GM23338 (cell line): ENCODE measurements at regions not wholly inside any gene's neighbourhood (a gene's known extent, or its start where the extent isn't known, plus 50 kb on each side); places are given as distances from the start of the nearest gene placed in this dataset.
A peak's percentile ranks its signal among the peaks of the same experiment; 100 is the strongest.

Experiments
- ATAC-seq: fragments of 200-7000 bp; cut with Tn5 transposase; 3 replicates; pipeline ENCODE4 v1.9.1; 2020
- DNase-seq: peaks from one replicate; pipeline ENCODE4 v3.0.0-alpha.2; 2015; ENCODE audit warnings: low spot score
- H2AFZ ChIP-seq: fragments of 200-600 bp; sonication (generic); 2 replicates; pipeline ENCODE4 v1.8.0; 2016; ENCODE audit warnings: antibody characterized with exemption, mild to moderate bottlenecking, moderate library complexity
- H3F3A ChIP-seq: fragments of 200-600 bp; sonication (generic); replicated peaks from 2 replicates; pipeline ENCODE4 v1.8.0; 2017; ENCODE audit warnings: antibody characterized with exemption, mixed run types, low read depth
- H3K27ac ChIP-seq: fragments of 200-600 bp; sonication (generic); 2 replicates; pipeline ENCODE4 v1.6.1; 2016; ENCODE audit warnings: low read depth
- H3K27me3 ChIP-seq: fragments of 200-600 bp; sonication (generic); 2 replicates; pipeline ENCODE4 v1.8.0; 2016; ENCODE audit warnings: mild to moderate bottlenecking, mixed run types, moderate library complexity; ENCODE audit not compliant: insufficient read depth
- H3K36me3 ChIP-seq: fragments of 200-600 bp; sonication (generic); 2 replicates; pipeline ENCODE4 v1.8.0; 2016; ENCODE audit warnings: mild to moderate bottlenecking; ENCODE audit not compliant: insufficient read depth
- H3K4me1 ChIP-seq: fragments of 200-600 bp; sonication (generic); 2 replicates; pipeline ENCODE4 v1.8.0; 2016; ENCODE audit warnings: mild to moderate bottlenecking, moderate library complexity; ENCODE audit not compliant: insufficient read depth
- H3K4me2 ChIP-seq: fragments of 200-600 bp; sonication (generic); 2 replicates; pipeline ENCODE4 v1.7.1; 2017; ENCODE audit warnings: mixed run types
- H3K4me3 ChIP-seq: fragments of 200-600 bp; sonication (generic); 2 replicates; pipeline ENCODE4 v1.6.1; 2016; ENCODE audit warnings: mixed run types
- H3K79me2 ChIP-seq: fragments of 200-600 bp; sonication (generic); replicated peaks from 2 replicates; pipeline ENCODE4 v1.8.0; 2017; ENCODE audit warnings: mild to moderate bottlenecking; ENCODE audit not compliant: insufficient read depth
- H3K9me2 ChIP-seq: fragments of 200-600 bp; sonication (generic); 2 replicates; pipeline ENCODE4 v1.8.0; 2017; ENCODE audit not compliant: insufficient read depth
- H4K20me1 ChIP-seq: fragments of 200-600 bp; sonication (generic); replicated peaks from 2 replicates; pipeline ENCODE4 v1.8.0; 2017; ENCODE audit warnings: mild to moderate bottlenecking; ENCODE audit not compliant: insufficient read depth
- H3K27ac Mint-ChIP-seq: 2 replicates; pipeline ENCODE4 v1.8.0; 2020; ENCODE audit warnings: inconsistent platforms, mild to moderate bottlenecking, moderate library complexity, mixed read lengths
- H3K27me3 Mint-ChIP-seq: 3 replicates; pipeline ENCODE4 v1.8.0; 2022; ENCODE audit warnings: low read depth, mild to moderate bottlenecking, moderate library complexity, mixed read lengths, inconsistent platforms; ENCODE audit not compliant: insufficient read depth, poor library complexity
- H3K36me3 Mint-ChIP-seq: 3 replicates; pipeline ENCODE4 v1.8.0; 2021; ENCODE audit warnings: low read depth, mild to moderate bottlenecking, inconsistent platforms, moderate library complexity, mixed read lengths
- H3K4me1 Mint-ChIP-seq: 3 replicates; pipeline ENCODE4 v1.8.0; 2020; ENCODE audit warnings: mild to moderate bottlenecking, inconsistent platforms, mixed read lengths
- H3K4me3 Mint-ChIP-seq: 3 replicates; pipeline ENCODE4 v1.8.0; 2021; ENCODE audit warnings: moderate library complexity, mild to moderate bottlenecking, inconsistent platforms, mixed read lengths
- H3K9me3 Mint-ChIP-seq: 3 replicates; pipeline ENCODE4 v1.8.0; 2020; ENCODE audit warnings: moderate library complexity, mild to moderate bottlenecking, inconsistent platforms, mixed read lengths
- CREB1 ChIP-seq: fragments of 250-450 bp; sonication (Bioruptor Pico); IDR thresholded peaks from 2 replicates; pipeline ENCODE4 v1.5.0; 2020; ENCODE audit warnings: low read depth, mild to moderate bottlenecking, moderate library complexity
- CTCF ChIP-seq, 2 experiments: fragments of 200-600 bp in 1 of 2; sonication (generic) in 1 of 2; conservative IDR thresholded peaks; 2 replicates each; pipeline versions ENCODE4 v1.5.1 to v1.6.1; 2016 to 2017; ENCODE audit warnings: antibody characterized with exemption in 2 of 2, low read depth in 2 of 2, mild to moderate bottlenecking in 2 of 2, moderate library complexity in 1 of 2
- ETS1 ChIP-seq: IDR thresholded peaks from 2 replicates; pipeline ENCODE4 v1.6.1; 2016; ENCODE audit warnings: antibody characterized with exemption
- EZH2 ChIP-seq: fragments of 200-600 bp; sonication (generic); IDR thresholded peaks from one replicate; pipeline ENCODE4 v1.8.0; 2017; ENCODE audit warnings: antibody characterized with exemption, mild to moderate bottlenecking, low read depth; ENCODE audit not compliant: unreplicated experiment
- JUNB ChIP-seq: IDR thresholded peaks from one replicate; pipeline ENCODE4 v1.6.1; 2016; ENCODE audit warnings: antibody characterized with exemption; ENCODE audit not compliant: unreplicated experiment
- NANOG ChIP-seq: IDR thresholded peaks from 2 replicates; pipeline ENCODE4 v1.6.1; 2016; ENCODE audit warnings: antibody characterized with exemption, borderline replicate concordance
- REST ChIP-seq: IDR thresholded peaks from one replicate; pipeline ENCODE4 v1.6.1; 2018; ENCODE audit warnings: antibody characterized with exemption; ENCODE audit not compliant: unreplicated experiment
- STAT1 ChIP-seq: IDR thresholded peaks from one replicate; pipeline ENCODE4 v1.6.1; 2016; ENCODE audit warnings: antibody characterized with exemption; ENCODE audit not compliant: unreplicated experiment
- ZNF331 ChIP-seq: fragments of 250-450 bp; sonication (Bioruptor Pico); IDR thresholded peaks from 2 replicates; pipeline ENCODE4 v1.5.0; 2020; ENCODE audit warnings: low read depth, mild to moderate bottlenecking, moderate library complexity

GRCh38 chr19:31419871-31420445, 70.7 kb upstream of the TSHZ3 start:
- Histone ChIP-seq H3K4me1 (peaks cover 56% of the 10 kb centered on the region), H3K4me2 (peak overlapping the region; percentile 19), H4K20me1 (no peaks in the 10 kb centered on the region), H3K79me2 (no peaks in the 10 kb centered on the region), H3K27ac (peak overlapping the region; percentile 96), H3K9me2 (no peaks in the 10 kb centered on the region), H2AFZ (no peak overlapping the region), H3K4me3 (peak overlapping the region; percentile 14; the same call in 1 of the 2 replicates), H3F3A (peaks cover 14% of the 10 kb centered on the region), H3K36me3 (no peaks in the 10 kb centered on the region), H3K27me3 (no peaks in the 10 kb centered on the region)
- Mint-ChIP-seq H3K36me3 (peaks cover 3% of the 10 kb centered on the region; the same call in 1 of the 3 replicates), H3K9me3 (no peaks in the 10 kb centered on the region), H3K4me3 (peak overlapping the region; percentile 41), H3K27ac (peak overlapping the region; percentile 95), H3K4me1 (peaks cover 80% of the 10 kb centered on the region), H3K27me3 (peaks cover 13% of the 10 kb centered on the region)
- DNase-seq (peak; percentile 58), ATAC-seq (peak; percentile 46)
- peak; percentile 2 for TF ChIP-seq JUNB
- TF ChIP-seq CREB1 (CRISPR knock-in tag): no peak

- no peaks in the 10 kb centered on the region for H4K20me1 ChIP-seq
- Mint-ChIP-seq H3K4me1 (peaks cover 82% of the 10 kb centered on the region), H3K27me3 (peaks cover 13% of the 10 kb centered on the region), H3K4me3 (peak overlapping the region; percentile 3; the same call in 1 of the 3 replicates), H3K9me3 (no peaks in the 10 kb centered on the region), H3K36me3 (no peaks in the 10 kb centered on the region), H3K27ac (peak overlapping the region; percentile 95)
- ATAC-seq: no peak
- H3K4me1 ChIP-seq: peaks cover 63% of the 10 kb centered on the region
- H3K36me3 ChIP-seq: no peaks in the 10 kb centered on the region
- H3K4me3 ChIP-seq: no peak overlapping the region
- peaks cover 14% of the 10 kb centered on the region for H3F3A ChIP-seq
- H3K79me2 ChIP-seq: no peaks in the 10 kb centered on the region
- peak overlapping the region; percentile 2; the same call in 1 of the 2 replicates for H3K4me2 ChIP-seq
- H3K9me2 ChIP-seq: peaks cover 8% of the 10 kb centered on the region
- no peak for DNase-seq
- H2AFZ ChIP-seq: no peak overlapping the region
- no peaks in the 10 kb centered on the region for H3K27me3 ChIP-seq
- peak overlapping the region; percentile 96 for H3K27ac ChIP-seq
- TF ChIP-seq NANOG: no peak
- no peak for TF ChIP-seq ETS1
- TF ChIP-seq ZNF331 (CRISPR knock-in tag): no peak
- no peak for TF ChIP-seq CTCF (conservative IDR thresholded peaks at IDR 0.05; ENCODE audit: low read depth in 2 of 2)
- no peak for TF ChIP-seq EZH2
- no peak for TF ChIP-seq STAT1
- TF ChIP-seq REST: no peak
- TF ChIP-seq JUNB: no peak
- no peak for TF ChIP-seq CREB1 (CRISPR knock-in tag)
Observed at GRCh38 chr19:31421082-31421481, 71.8 kb upstream of the TSHZ3 start.
